Neuron (in vitro differentiated cells): ENCODE measurements at regions not wholly inside any gene's neighbourhood (a gene's known extent, or its start where the extent isn't known, plus 50 kb on each side); places are given as distances from the start of the nearest gene placed in this dataset.

Experiments used
- H2AFZ ChIP-seq: one replicate; pipeline ENCODE4 v1.6.1; 2013; ENCODE audit warnings: low read depth, mild to moderate bottlenecking, inconsistent platforms, low read length, moderate library complexity
- H3K27me3 ChIP-seq: one replicate; pipeline ENCODE4 v1.6.1; 2013; ENCODE audit warnings: low read length; ENCODE audit not compliant: insufficient read depth
- H3K36me3 ChIP-seq: one replicate; pipeline ENCODE4 v1.6.1; 2013; ENCODE audit warnings: low read length; ENCODE audit not compliant: insufficient read depth
- H3K4me1 ChIP-seq: one replicate; pipeline ENCODE4 v1.6.1; 2013; ENCODE audit warnings: low read length; ENCODE audit not compliant: insufficient read depth
- H3K4me3 ChIP-seq: 2 replicates; pipeline ENCODE4 v1.5.1; 2013; ENCODE audit warnings: mild to moderate bottlenecking, low read length, moderate library complexity
- H3K9me3 ChIP-seq: one replicate; pipeline ENCODE4 v1.6.1; 2013; ENCODE audit warnings: low read length

DNA sequence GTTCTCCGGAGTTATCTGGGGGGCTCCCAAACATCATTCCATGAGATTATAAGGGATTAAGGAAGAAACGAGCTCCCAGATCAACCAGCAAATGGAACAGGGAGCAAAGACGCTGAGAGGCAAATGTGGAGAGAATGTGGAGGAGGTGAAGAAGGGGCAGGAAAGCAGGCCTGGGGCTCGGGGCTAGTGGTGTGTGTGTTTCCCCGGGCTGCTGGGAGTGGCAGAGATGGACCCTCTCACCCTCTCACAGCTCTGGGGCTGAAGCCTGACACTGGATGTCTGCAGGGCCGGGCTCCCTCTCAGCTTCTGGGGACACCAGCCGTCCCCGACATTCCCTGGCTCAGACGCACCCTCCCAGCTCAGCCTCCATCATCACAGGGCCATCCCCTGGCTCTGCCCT, 212.6 kb downstream of the THBS2 start:
- no peaks in the 10 kb centered on the region for H3K27me3 ChIP-seq
- H3K4me1 ChIP-seq = no peaks in the 10 kb centered on the region
- no peaks in the 10 kb centered on the region for H3K9me3 ChIP-seq
- no peaks in the 10 kb centered on the region for H3K36me3 ChIP-seq
- no peak overlapping the region for H3K4me3 ChIP-seq
- no peak overlapping the region for H2AFZ ChIP-seq

DNA sequence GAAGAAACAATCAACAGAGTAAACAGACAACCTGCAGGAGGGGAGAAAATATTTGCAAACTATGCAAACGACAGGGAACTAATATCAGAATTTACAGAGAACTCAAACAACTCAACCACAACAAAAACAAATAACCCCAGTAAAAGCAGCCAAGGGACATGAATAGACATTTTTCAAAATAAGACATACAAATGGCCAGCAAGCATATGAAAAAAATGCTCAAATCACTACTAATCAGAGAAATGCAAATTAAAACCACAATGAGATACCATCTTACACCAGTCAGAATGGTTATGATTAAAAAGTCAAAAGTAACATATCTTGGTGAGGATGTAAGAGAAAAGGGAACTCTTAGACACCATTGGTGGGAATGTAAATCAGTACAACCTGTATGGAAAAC, 215.0 kb downstream of the THBS2 start:
- Histone ChIP-seq H3K27me3 (no peaks in the 10 kb centered on the region), H2AFZ (no peak overlapping the region), H3K4me3 (no peak overlapping the region), H3K9me3 (no peaks in the 10 kb centered on the region), H3K36me3 (no peaks in the 10 kb centered on the region), H3K4me1 (no peaks in the 10 kb centered on the region)

GRCh38 chr6:169035385-169036240, 218.0 kb downstream of the THBS2 start:
- Histone ChIP-seq H3K4me1 (no peaks in the 10 kb centered on the region), H2AFZ (no peak overlapping the region), H3K27me3 (no peaks in the 10 kb centered on the region), H3K4me3 (no peak overlapping the region), H3K9me3 (no peaks in the 10 kb centered on the region), H3K36me3 (no peaks in the 10 kb centered on the region)

DNA sequence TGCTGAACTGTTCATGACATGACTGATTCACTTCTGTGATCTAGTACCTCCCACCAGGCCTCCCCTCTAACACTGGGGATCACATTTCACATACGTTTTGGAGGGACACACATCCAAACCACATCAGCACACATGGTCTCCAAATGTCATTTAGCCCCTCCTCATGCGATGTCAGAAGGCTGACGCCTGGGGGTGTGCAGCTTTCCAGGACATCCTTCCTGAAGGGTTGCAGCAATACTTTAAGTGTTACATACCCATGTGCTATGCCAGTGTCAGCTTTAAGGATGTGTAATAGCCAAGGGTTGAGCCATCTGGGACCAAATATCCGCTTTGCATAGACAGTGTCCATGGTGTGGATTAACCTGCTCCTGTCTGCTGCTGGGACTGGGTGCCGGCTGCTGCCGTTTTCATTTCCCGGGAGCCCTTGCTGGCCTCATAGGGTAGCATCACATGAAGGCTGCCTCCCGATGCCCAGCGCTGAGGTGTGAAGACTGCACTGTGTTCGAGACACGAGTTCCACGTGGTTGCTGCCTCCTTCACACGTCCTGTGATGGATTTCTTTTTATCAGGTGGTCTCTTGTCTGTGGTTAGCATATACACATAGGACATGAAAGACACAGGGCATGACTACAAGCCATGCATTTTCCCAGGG, 219.0 kb downstream of the THBS2 start:
- Histone ChIP-seq H3K36me3 (no peaks in the 10 kb centered on the region), H3K27me3 (no peaks in the 10 kb centered on the region), H3K4me1 (no peaks in the 10 kb centered on the region), H3K9me3 (no peaks in the 10 kb centered on the region), H3K4me3 (no peak overlapping the region), H2AFZ (no peak overlapping the region)

DNA sequence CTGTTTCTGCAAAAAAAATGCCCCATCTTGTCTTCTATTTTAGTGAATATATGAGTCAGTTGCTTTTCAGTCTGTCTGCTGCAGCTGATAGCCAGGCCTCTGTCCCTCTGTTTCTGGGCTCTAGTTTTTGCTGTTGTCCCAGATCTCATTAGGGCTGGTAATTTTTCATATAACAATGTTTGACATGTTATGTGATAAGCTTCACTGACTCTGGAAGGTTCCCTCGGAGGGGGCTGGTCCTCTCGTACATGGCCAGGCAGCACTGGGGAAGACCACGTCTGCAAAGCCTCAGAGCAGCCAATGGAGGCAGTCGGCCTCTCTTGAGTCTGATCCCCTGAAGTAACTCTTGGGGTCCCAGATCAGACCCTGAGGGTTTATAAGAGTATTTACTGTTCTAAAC, 223.8 kb downstream of the THBS2 start:
- no peaks in the 10 kb centered on the region for H3K27me3 ChIP-seq
- peaks cover 2% of the 10 kb centered on the region for H3K4me1 ChIP-seq
- no peaks in the 10 kb centered on the region for H3K36me3 ChIP-seq
- no peak overlapping the region for H3K4me3 ChIP-seq
- no peaks in the 10 kb centered on the region for H3K9me3 ChIP-seq
- H2AFZ ChIP-seq = no peak overlapping the region

DNA sequence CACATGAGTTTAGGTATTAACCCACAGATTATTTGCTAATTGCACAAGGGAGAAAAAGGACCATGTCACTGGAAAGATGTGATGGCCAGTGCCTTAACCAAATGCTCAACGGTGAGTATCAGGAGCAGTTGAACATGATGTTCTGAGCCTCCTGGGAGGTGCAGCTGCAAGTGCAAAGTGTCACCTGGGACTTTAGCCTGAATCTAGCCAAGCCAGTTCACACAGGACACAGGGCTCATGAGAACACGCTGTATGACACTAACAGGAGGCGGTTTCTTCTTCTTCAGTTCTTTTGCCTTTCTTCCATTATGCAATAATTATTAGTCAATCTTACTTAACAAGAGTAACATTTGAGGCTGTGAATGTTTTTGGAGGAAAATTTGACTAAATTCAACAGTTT, 225.3 kb downstream of the THBS2 start:
- H3K4me1 ChIP-seq = peaks cover 2% of the 10 kb centered on the region
- H3K4me3 ChIP-seq = no peak overlapping the region
- no peaks in the 10 kb centered on the region for H3K27me3 ChIP-seq
- H3K36me3 ChIP-seq = no peaks in the 10 kb centered on the region
- H3K9me3 ChIP-seq = no peaks in the 10 kb centered on the region
- no peak overlapping the region for H2AFZ ChIP-seq

DNA sequence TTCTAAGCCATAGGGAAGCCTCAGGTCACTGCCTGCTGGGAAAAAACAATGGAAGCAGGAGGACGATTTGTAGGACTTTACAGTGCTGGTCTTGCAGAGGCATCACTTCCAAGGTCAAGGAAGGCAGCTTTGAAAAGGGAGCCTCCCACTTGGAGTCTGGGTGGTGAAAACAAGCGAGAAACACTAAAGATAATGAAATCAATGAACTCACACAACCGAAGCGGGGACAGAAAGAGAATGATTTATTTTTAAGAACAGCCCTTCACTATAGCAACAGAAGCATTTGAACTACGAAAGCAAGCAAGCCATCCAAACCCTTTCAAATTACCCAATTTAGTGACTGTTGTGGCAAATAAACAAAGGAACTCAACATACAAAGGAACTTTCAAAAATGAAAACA, 227.5 kb downstream of the THBS2 start:
- H3K4me3 ChIP-seq = no peak overlapping the region
- no peak overlapping the region for H2AFZ ChIP-seq
- H3K4me1 ChIP-seq = peaks cover 2% of the 10 kb centered on the region
- no peaks in the 10 kb centered on the region for H3K9me3 ChIP-seq
- no peaks in the 10 kb centered on the region for H3K27me3 ChIP-seq
- no peaks in the 10 kb centered on the region for H3K36me3 ChIP-seq

DNA sequence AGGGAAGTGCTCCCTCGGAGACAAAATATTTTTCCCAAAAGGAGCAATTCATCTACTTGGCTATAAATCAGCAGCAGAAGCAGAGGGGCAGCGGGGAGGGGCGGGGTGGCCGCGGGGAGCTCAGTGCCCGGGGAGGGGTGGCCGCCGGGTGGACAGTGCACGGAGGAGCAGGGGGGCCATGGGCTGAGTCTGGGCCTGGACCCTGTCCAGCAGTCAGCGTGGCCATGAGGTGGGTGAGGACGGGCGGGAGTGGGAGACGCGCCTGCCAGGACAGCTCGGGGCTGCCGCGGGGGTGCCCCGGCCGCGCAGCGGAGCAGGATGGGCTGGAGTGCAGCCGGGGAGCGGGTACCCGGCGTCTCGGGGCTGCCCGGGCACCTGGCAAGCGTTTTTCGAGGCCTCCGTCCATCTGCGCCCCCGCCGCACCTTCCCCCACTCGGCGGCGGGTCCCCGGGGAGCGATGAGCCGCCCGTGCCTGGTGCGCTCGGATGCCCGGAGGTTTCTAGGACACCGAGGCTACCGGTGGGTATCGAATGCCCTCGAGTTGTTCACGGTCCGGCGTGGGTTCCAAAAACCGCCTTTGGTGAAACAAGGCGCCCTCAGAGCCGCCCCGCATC, 229.5 kb downstream of the THBS2 start:
- Histone ChIP-seq H2AFZ (no peak overlapping the region), H3K4me1 (peaks cover 2% of the 10 kb centered on the region), H3K9me3 (no peaks in the 10 kb centered on the region), H3K36me3 (no peaks in the 10 kb centered on the region), H3K4me3 (no peak overlapping the region), H3K27me3 (no peaks in the 10 kb centered on the region)

- H3K36me3 ChIP-seq = no peaks in the 10 kb centered on the region
- no peak overlapping the region for H2AFZ ChIP-seq
- no peaks in the 10 kb centered on the region for H3K27me3 ChIP-seq
- no peaks in the 10 kb centered on the region for H3K9me3 ChIP-seq
- H3K4me1 ChIP-seq = peaks cover 2% of the 10 kb centered on the region
- H3K4me3 ChIP-seq = no peak overlapping the region
These were observed 230.3 kb downstream of the THBS2 start for GRCh38 chr6:169023161-169023874.

- no peak overlapping the region for H2AFZ ChIP-seq
- H3K4me3 ChIP-seq = no peak overlapping the region
- peaks cover 2% of the 10 kb centered on the region for H3K4me1 ChIP-seq
- H3K27me3 ChIP-seq = no peaks in the 10 kb centered on the region
- H3K36me3 ChIP-seq = no peaks in the 10 kb centered on the region
- H3K9me3 ChIP-seq = no peaks in the 10 kb centered on the region
These were observed 231.6 kb downstream of the THBS2 start for GRCh38 chr6:169022079-169022478.

GRCh38 chr6:169020821-169021220, 232.8 kb downstream of the THBS2 start:
- Histone ChIP-seq H3K36me3 (no peaks in the 10 kb centered on the region), H3K4me3 (no peak overlapping the region), H2AFZ (no peak overlapping the region), H3K4me1 (no peaks in the 10 kb centered on the region), H3K27me3 (no peaks in the 10 kb centered on the region), H3K9me3 (no peaks in the 10 kb centered on the region)

GRCh38 chr6:169019727-169020491, 233.7 kb downstream of the THBS2 start:
- no peak overlapping the region for H2AFZ ChIP-seq
- H3K27me3 ChIP-seq = no peaks in the 10 kb centered on the region
- H3K9me3 ChIP-seq = no peaks in the 10 kb centered on the region
- H3K4me3 ChIP-seq = no peak overlapping the region
- H3K4me1 ChIP-seq = no peaks in the 10 kb centered on the region
- H3K36me3 ChIP-seq = no peaks in the 10 kb centered on the region
